ENCODE measurements at regions not wholly inside any gene's neighbourhood (a gene's known extent, or its start where the extent isn't known, plus 50 kb on each side); places are given as distances from the start of the nearest gene placed in this dataset.

GRCh38 chr3:147713234-147714133, 304.3 kb downstream of the ZIC1 start:
- ChIA-PET CTCF (no interaction called here), POLR2A (ENCODE audit: low non-redundant PET) (no interaction called here)
- no peaks in the 10 kb centered on the region for H3K9me3 ChIP-seq (ENCODE audit: low read depth, low read length, poor library complexity, severe bottlenecking)
- intact Hi-C loops (cut with micrococcal nuclease; ENCODE audit: unreplicated experiment), result no loop called here
- no peak overlapping the region for H3K4me3 ChIP-seq (ENCODE audit: low read depth, low read length, poor library complexity, severe bottlenecking)
- TF ChIP-seq, protein P1, sequence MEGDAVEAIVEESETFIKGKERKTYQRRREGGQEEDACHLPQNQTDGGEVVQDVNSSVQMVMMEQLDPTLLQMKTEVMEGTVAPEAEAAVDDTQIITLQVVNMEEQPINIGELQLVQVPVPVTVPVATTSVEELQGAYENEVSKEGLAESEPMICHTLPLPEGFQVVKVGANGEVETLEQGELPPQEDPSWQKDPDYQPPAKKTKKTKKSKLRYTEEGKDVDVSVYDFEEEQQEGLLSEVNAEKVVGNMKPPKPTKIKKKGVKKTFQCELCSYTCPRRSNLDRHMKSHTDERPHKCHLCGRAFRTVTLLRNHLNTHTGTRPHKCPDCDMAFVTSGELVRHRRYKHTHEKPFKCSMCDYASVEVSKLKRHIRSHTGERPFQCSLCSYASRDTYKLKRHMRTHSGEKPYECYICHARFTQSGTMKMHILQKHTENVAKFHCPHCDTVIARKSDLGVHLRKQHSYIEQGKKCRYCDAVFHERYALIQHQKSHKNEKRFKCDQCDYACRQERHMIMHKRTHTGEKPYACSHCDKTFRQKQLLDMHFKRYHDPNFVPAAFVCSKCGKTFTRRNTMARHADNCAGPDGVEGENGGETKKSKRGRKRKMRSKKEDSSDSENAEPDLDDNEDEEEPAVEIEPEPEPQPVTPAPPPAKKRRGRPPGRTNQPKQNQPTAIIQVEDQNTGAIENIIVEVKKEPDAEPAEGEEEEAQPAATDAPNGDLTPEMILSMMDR (conservative IDR thresholded peaks at IDR 0.05; ENCODE audit: low read depth, low read length), result no peak
- TF ChIP-seq EZH2 (IDR thresholded peaks at IDR 0.05; ENCODE audit: borderline replicate concordance, low read depth, low read length, poor library complexity, severe bottlenecking), result no peak
- BruUV-seq (replicated peaks), result no TSS peak
- H3K36me3 ChIP-seq (ENCODE audit: insufficient read depth, low read length, poor library complexity, severe bottlenecking), result no peaks in the 10 kb centered on the region
- no peaks in the 10 kb centered on the region for H3K4me1 ChIP-seq (ENCODE audit: insufficient read depth, low read length, poor library complexity, severe bottlenecking)
- H3K27ac ChIP-seq (ENCODE audit: low read depth, low read length, poor library complexity, severe bottlenecking), result no peak overlapping the region
- no peak for DNase-seq (ENCODE audit: low spot score)
- H3K27me3 ChIP-seq (replicated peaks; ENCODE audit: insufficient read depth, low read depth, low read length, poor library complexity), result no peaks in the 10 kb centered on the region

DNA sequence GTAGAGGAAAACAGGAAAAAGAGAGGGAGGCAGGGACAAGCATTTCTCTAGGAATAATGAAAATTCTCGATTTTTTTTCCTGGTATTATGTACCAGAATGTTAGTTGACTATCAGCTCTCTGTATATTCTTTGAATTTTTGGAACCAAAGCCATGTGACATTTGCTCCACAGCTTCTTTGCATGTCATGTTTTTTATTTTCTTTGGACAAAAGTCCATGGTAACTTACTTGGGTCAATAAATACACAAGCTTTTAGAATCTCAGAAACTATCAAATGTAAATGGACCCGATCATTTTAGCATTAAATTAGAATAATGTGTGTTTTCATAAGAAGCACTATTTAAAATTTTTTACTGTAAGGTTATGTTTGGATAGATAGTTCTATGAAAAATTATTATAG, 320.5 kb downstream of the ZIC1 start:
- Histone ChIP-seq H3K9me3 (ENCODE audit: low read depth, low read length, poor library complexity, severe bottlenecking) (no peaks in the 10 kb centered on the region), H3K27ac (ENCODE audit: low read depth, low read length, poor library complexity, severe bottlenecking) (no peak overlapping the region), H3K4me1 (ENCODE audit: insufficient read depth, low read length, poor library complexity, severe bottlenecking) (no peaks in the 10 kb centered on the region), H3K36me3 (ENCODE audit: insufficient read depth, low read length, poor library complexity, severe bottlenecking) (no peaks in the 10 kb centered on the region), H3K27me3 (replicated peaks; ENCODE audit: insufficient read depth, low read depth, low read length, poor library complexity) (no peaks in the 10 kb centered on the region), H3K4me3 (ENCODE audit: low read depth, low read length, poor library complexity, severe bottlenecking) (no peak overlapping the region)
- BruUV-seq (replicated peaks), result no TSS peak
- no peak for DNase-seq (ENCODE audit: low spot score)
- POLR2A ChIA-PET (ENCODE audit: low non-redundant PET), result no interaction called here
- intact Hi-C loops (cut with micrococcal nuclease; ENCODE audit: unreplicated experiment), result loop anchor here (10.0 kb wide), 1 partner anchor 345 kb away; no protein-coding TSS in a partner anchor
- no peak for TF ChIP-seq EZH2 (IDR thresholded peaks at IDR 0.05; ENCODE audit: borderline replicate concordance, low read depth, low read length, poor library complexity, severe bottlenecking)
- TF ChIP-seq, protein P1 (conservative IDR thresholded peaks at IDR 0.05; ENCODE audit: low read depth, low read length), result no peak
- CTCF ChIA-PET, result no interaction called here

- TF ChIP-seq, protein P1 (conservative IDR thresholded peaks at IDR 0.05; ENCODE audit: low read depth, low read length), result no peak
- TF ChIP-seq EZH2 (IDR thresholded peaks at IDR 0.05; ENCODE audit: borderline replicate concordance, low read depth, low read length, poor library complexity, severe bottlenecking), result no peak
- H3K4me1 ChIP-seq (ENCODE audit: insufficient read depth, low read length, poor library complexity, severe bottlenecking), result no peaks in the 10 kb centered on the region
- no peaks in the 10 kb centered on the region for H3K27me3 ChIP-seq (replicated peaks; ENCODE audit: insufficient read depth, low read depth, low read length, poor library complexity)
- CTCF ChIA-PET, result no interaction called here
- BruUV-seq (replicated peaks), result no TSS peak
- intact Hi-C loops (cut with micrococcal nuclease; ENCODE audit: unreplicated experiment), result loop anchor here (10.0 kb wide), 1 partner anchor 345 kb away; no protein-coding TSS in a partner anchor
- POLR2A ChIA-PET (ENCODE audit: low non-redundant PET), result no interaction called here
- H3K36me3 ChIP-seq (ENCODE audit: insufficient read depth, low read length, poor library complexity, severe bottlenecking), result no peaks in the 10 kb centered on the region
- H3K27ac ChIP-seq (ENCODE audit: low read depth, low read length, poor library complexity, severe bottlenecking), result no peak overlapping the region
- no peaks in the 10 kb centered on the region for H3K9me3 ChIP-seq (ENCODE audit: low read depth, low read length, poor library complexity, severe bottlenecking)
- no peak for DNase-seq (ENCODE audit: low spot score)
- H3K4me3 ChIP-seq (ENCODE audit: low read depth, low read length, poor library complexity, severe bottlenecking), result no peak overlapping the region
Observed at GRCh38 chr3:147730284-147730683, 321.1 kb downstream of the ZIC1 start.

Measured in A673 (cell line).